NT2/D1 (cell line): ENCODE measurements at regions not wholly inside any gene's neighbourhood (a gene's known extent, or its start where the extent isn't known, plus 50 kb on each side); places are given as distances from the start of the nearest gene placed in this dataset.

ENCODE experiments used
- SUZ12 ChIP-seq: IDR thresholded peaks from 2 replicates; pipeline ENCODE4 v1.6.1; 2011; ENCODE audit not compliant: insufficient read length, insufficient read depth; ENCODE audit errors: extremely low read depth
- YY1 ChIP-seq: IDR thresholded peaks from 2 replicates; pipeline ENCODE4 v1.6.1; 2011; ENCODE audit not compliant: insufficient read length, insufficient read depth
- ZNF274 ChIP-seq: IDR thresholded peaks from 2 replicates; pipeline ENCODE4 v1.6.1; 2011; ENCODE audit warnings: mild to moderate bottlenecking, low read depth, low read length

- TF ChIP-seq ZNF274 (no peak), YY1 (no peak), SUZ12 (no peak)
These were observed 477.0 kb downstream of the GBA3 start for GRCh38 chr4:23169608-23170311.
